K562 (cell line): ENCODE measurements at regions not wholly inside any gene's neighbourhood (a gene's known extent, or its start where the extent isn't known, plus 50 kb on each side); places are given as distances from the start of the nearest gene placed in this dataset.

Experiments
- ATAC-seq: fragments of 200-7000 bp; cut with Tn5 transposase; 3 replicates; pipeline ENCODE4 v1.9.1; 2020; ENCODE audit warnings: moderate library complexity
- BruUV-seq: library from RNA; stranded (reverse); fragments of 400-500 nt; replicated peaks from 2 replicates; lab custom pipeline; 2021; lab: Mats Ljungman, UMichigan
- CTCF ChIA-PET: fragments of 300-600 bp; formaldehyde crosslinking; extraction: SDS; loops from one replicate; lab custom pipeline; 2021; ENCODE audit warnings: low intra/inter-chr PET ratio; lab: Yijun Ruan, JAX
- POLR2A ChIA-PET: fragments of 300-600, 350-650 bp; sonication (Branson Sonifier 250); formaldehyde crosslinking; extraction: SDS; loops from one replicate; lab custom pipeline; 2021; ENCODE audit warnings: antibody characterized with exemption, inconsistent platforms; lab: Yijun Ruan, JAX
- DNase-seq, 4 experiments: peaks; one replicate each; pipeline versions ENCODE4 v3.0.0 to v3.0.0-alpha.2; 2011 to 2018; ENCODE audit warnings: low spot score in 3 of 4, mixed read lengths in 3 of 4; ENCODE audit errors: extremely low read depth in 1 of 4
- FAIRE-seq: peaks from 2 replicates; lab custom pipeline; 2011; peaks lifted over from hg19 to GRCh38; lab: Jason Lieb, UNC
- H2AFZ ChIP-seq: 2 replicates; pipeline ENCODE4 v1.6.0; 2011; ENCODE audit warnings: low read depth, low read length, control low read depth, inconsistent platforms
- H3K27ac ChIP-seq: fragments of 200-600 bp; 3 replicates; pipeline ENCODE4 v1.8.0; 2011; ENCODE audit warnings: low read depth, mild to moderate bottlenecking, control low read depth, inconsistent platforms, low read length, moderate library complexity, mixed read lengths; ENCODE audit errors: extremely low read depth
- H3K27me3 ChIP-seq, 2 experiments: fragments of 300-600 bp in 1 of 2; 2 replicates in 1 of 2; 3 replicates in 1 of 2; pipeline versions ENCODE4 v1.6.0 to v1.8.0; 2011; ENCODE audit warnings: inconsistent platforms in 2 of 2, low read length in 2 of 2, mild to moderate bottlenecking in 1 of 2, mixed read lengths in 1 of 2, moderate library complexity in 1 of 2; ENCODE audit not compliant: control insufficient read depth in 2 of 2, insufficient read depth in 2 of 2
- H3K36me3 ChIP-seq: fragments of 300-600 bp; 3 replicates; pipeline ENCODE4 v1.8.0; 2011; ENCODE audit warnings: mild to moderate bottlenecking, low read length, inconsistent platforms; ENCODE audit not compliant: control insufficient read depth, insufficient read depth
- H3K4me1 ChIP-seq, 2 experiments: fragments of 200-600 bp in 1 of 2; replicated peaks in 1 of 2; 2 replicates in 1 of 2; 3 replicates in 1 of 2; pipeline versions ENCODE4 v1.5.1 to v1.8.0; 2011; ENCODE audit warnings: inconsistent platforms in 2 of 2, low read length in 2 of 2, mild to moderate bottlenecking in 1 of 2, mixed read lengths in 1 of 2, moderate library complexity in 1 of 2; ENCODE audit not compliant: control insufficient read depth in 2 of 2, insufficient read depth in 2 of 2
- H3K4me2 ChIP-seq: 2 replicates; pipeline ENCODE4 v1.6.1; 2011; ENCODE audit warnings: low read length, control low read depth, inconsistent platforms, mixed read lengths; ENCODE audit not compliant: insufficient read depth
- H3K4me3 ChIP-seq: fragments of 200-600 bp; sonication (generic), shearing (Covaris generic); 2 replicates; pipeline ENCODE4 v1.5.1; 2016; ENCODE audit warnings: control low read depth, inconsistent platforms
- H3K79me2 ChIP-seq: fragments of 200-600 bp; 3 replicates; pipeline ENCODE4 v1.8.0; 2011; ENCODE audit warnings: low read length, inconsistent platforms; ENCODE audit not compliant: control insufficient read depth, insufficient read depth
- H3K9ac ChIP-seq, 2 experiments: 2 replicates each; pipeline versions ENCODE4 v1.6.0 to v1.6.1; 2011; ENCODE audit warnings: low read depth in 2 of 2, low read length in 2 of 2, control low read depth in 1 of 2, inconsistent platforms in 1 of 2, mild to moderate bottlenecking in 1 of 2, mixed read lengths in 1 of 2; ENCODE audit not compliant: insufficient read depth in 1 of 2
- H3K9me1 ChIP-seq: one replicate; pipeline ENCODE4 v1.6.0; 2011; ENCODE audit warnings: inconsistent platforms, mild to moderate bottlenecking, low read length, moderate library complexity; ENCODE audit not compliant: control insufficient read depth, insufficient read depth
- H3K9me3 ChIP-seq: replicated peaks from 2 replicates; pipeline ENCODE4 v1.5.1; 2011; ENCODE audit warnings: low read depth, low read length, inconsistent platforms; ENCODE audit not compliant: control insufficient read depth, insufficient read depth
- H4K20me1 ChIP-seq: replicated peaks from 2 replicates; pipeline ENCODE4 v1.6.1; 2011; ENCODE audit warnings: low read length, inconsistent platforms, mixed read lengths; ENCODE audit not compliant: control insufficient read depth, insufficient read depth
- BRF1 ChIP-seq: IDR thresholded peaks from 3 replicates; pipeline ENCODE4 v1.6.1; 2011; ENCODE audit warnings: borderline replicate concordance, mild to moderate bottlenecking; ENCODE audit not compliant: insufficient read length; ENCODE audit errors: extremely low read depth
- IRF9 ChIP-seq: fragments of 450-650 bp; IDR thresholded peaks from 2 replicates; pipeline ENCODE4 v1.6.1; 2016; ENCODE audit warnings: missing biosample characterization, missing genetic modification characterization
- KAT7 ChIP-seq: sonication (generic); formaldehyde crosslinking; IDR thresholded peaks from 2 replicates; pipeline ENCODE4 v1.8.0; 2022; ENCODE audit warnings: missing genetic modification reagents, mild to moderate bottlenecking, borderline replicate concordance
- KAT8 ChIP-seq: fragments of 450-650 bp; IDR thresholded peaks from 2 replicates; pipeline ENCODE4 v1.6.1; 2016; ENCODE audit warnings: low read depth, mild to moderate bottlenecking
- KLF10 ChIP-seq: fragments of 250-450 bp; sonication (Bioruptor Pico); IDR thresholded peaks from 2 replicates; pipeline ENCODE4 v1.6.1; 2021; ENCODE audit warnings: matching md5 sums
- NEUROD1 ChIP-seq: fragments of 150-350 bp; IDR thresholded peaks from 2 replicates; pipeline ENCODE4 v1.6.1; 2014; ENCODE audit warnings: borderline replicate concordance, low read length, low read depth; ENCODE audit not compliant: partially characterized antibody
- PCBP1 ChIP-seq: fragments of 200-400 bp; formaldehyde crosslinking; IDR thresholded peaks from 2 replicates; pipeline ENCODE4 v1.6.1; 2018; ENCODE audit warnings: mild to moderate bottlenecking, low read depth, low read length; ENCODE audit not compliant: poor library complexity, severe bottlenecking
- PREB ChIP-seq: sonication (generic); formaldehyde crosslinking; IDR thresholded peaks from 2 replicates; pipeline ENCODE4 v1.8.1; 2023; ENCODE audit warnings: mild to moderate bottlenecking, missing genetic modification reagents
- PRPF4 ChIP-seq: fragments of 200-400 bp; formaldehyde crosslinking; IDR thresholded peaks from one replicate; pipeline ENCODE4 v1.6.1; 2017; ENCODE audit warnings: low read length, low read depth, mild to moderate bottlenecking; ENCODE audit not compliant: insufficient read depth, poor library complexity, severe bottlenecking
- SMAD1 ChIP-seq: fragments of 150-350 bp; IDR thresholded peaks from 2 replicates; pipeline ENCODE4 v1.6.1; 2014; ENCODE audit warnings: low read length, low read depth; ENCODE audit not compliant: partially characterized antibody
- SMAD3 ChIP-seq: fragments of 450-650 bp; formaldehyde crosslinking; conservative IDR thresholded peaks from 2 replicates; pipeline ENCODE4 v1.4.0; 2020; ENCODE audit warnings: mild to moderate bottlenecking
- SP2 ChIP-seq: IDR thresholded peaks from 2 replicates; pipeline ENCODE4 v1.6.1; 2011; ENCODE audit warnings: mild to moderate bottlenecking, low read depth, low read length, moderate library complexity; ENCODE audit not compliant: poor library complexity, severe bottlenecking; ENCODE audit errors: extremely low read depth
- TRIM28 ChIP-seq: fragments of 450-650 bp; IDR thresholded peaks from 2 replicates; pipeline ENCODE4 v1.6.1; 2017
- ZFP1 ChIP-seq: fragments of 450-650 bp; formaldehyde crosslinking; IDR thresholded peaks from 2 replicates; pipeline ENCODE4 v1.4.0; 2020; ENCODE audit warnings: mild to moderate bottlenecking, mixed read lengths
- WGBS: fragments of 100-300 bp; shearing (Covaris generic); methylation state at CpG from one replicate; pipeline ENCODE4 v1.1.6; 2016; ENCODE audit warnings: low coverage, mixed read lengths; ENCODE audit not compliant: insufficient coverage; ENCODE audit errors: missing lambda C conversion rate; 5-methylcytosine and 5-hydroxymethylcytosine counted together
- in situ Hi-C: fragments of 300-500 bp; cut with MboI; formaldehyde crosslinking; loops from 4 replicates; pipeline ENCODE4 v1.15.0; 2018; ENCODE audit warnings: inconsistent platforms, mixed read lengths
- intact Hi-C: fragments of 100-400 bp; cut with micrococcal nuclease; formaldehyde crosslinking; loops from 2 replicates; pipeline ENCODE4 v1.14.2; 2022

- Histone ChIP-seq H3K79me2 (no peaks in the 10 kb centered on the region), H3K27ac (no peak overlapping the region), H3K36me3 (no peaks in the 10 kb centered on the region), H3K9me1 (no peaks in the 10 kb centered on the region), H4K20me1 (no peaks in the 10 kb centered on the region), H3K4me2 (no peak overlapping the region), H3K4me3 (no peak overlapping the region), H2AFZ (no peak overlapping the region), H3K9me3 (no peaks in the 10 kb centered on the region), H3K9ac (no peak overlapping the region), H3K27me3 (peaks cover 0 to 1% of the 10 kb centered on the region in 2 experiments; a peak in 1 of 5 replicates), H3K4me1 (no peaks in the 10 kb centered on the region)
- no peak for FAIRE-seq
- ChIA-PET POLR2A (no interaction called here), CTCF (no interaction called here)
- 1% methylated on average over 12 of the region's 12 CpGs for WGBS
- no peak for ATAC-seq
- DNase-seq = no peak
- BruUV-seq = no TSS peak
- intact Hi-C loops = no loop called here
- in situ Hi-C loops = no loop called here
- TF ChIP-seq KAT8 = no peak
- no peak for TF ChIP-seq SMAD1
- TF ChIP-seq NEUROD1 = no peak
- no peak for TF ChIP-seq KAT7 (CRISPR knock-in tag)
- TF ChIP-seq KLF10 (CRISPR knock-in tag) = no peak
- TF ChIP-seq SMAD3 (CRISPR knock-in tag) = no peak
- TF ChIP-seq TRIM28 = no peak
Measured at GRCh38 chr3:187958432-187959003, 195.4 kb upstream of the LPP start.

GRCh38 chr3:187960820-187961219 is 193.1 kb upstream of the LPP start:
- H2AFZ ChIP-seq = no peak overlapping the region
- intact Hi-C loops (no loop called here), in situ Hi-C loops (no loop called here)
- no peak for DNase-seq
- CTCF ChIA-PET = no interaction called here
- 0% methylated on average over 2 of the region's 2 CpGs for WGBS
- no peaks in the 10 kb centered on the region for H3K36me3 ChIP-seq
- ATAC-seq = no peak
- H3K27ac ChIP-seq = no peak overlapping the region
- H3K4me1 ChIP-seq = no peaks in the 10 kb centered on the region
- no peak overlapping the region for H3K4me3 ChIP-seq
- POLR2A ChIA-PET = interaction anchor here (1.2 kb wide), 1 partner anchor 25 kb away, joined by 3 read pairs; no protein-coding TSS in a partner anchor
- H3K9me3 ChIP-seq = no peaks in the 10 kb centered on the region
- no peak overlapping the region for H3K9ac ChIP-seq
- no peaks in the 10 kb centered on the region for H3K79me2 ChIP-seq
- no peaks in the 10 kb centered on the region; a peak in 1 of 5 replicates for H3K27me3 ChIP-seq
- H4K20me1 ChIP-seq = no peaks in the 10 kb centered on the region
- H3K9me1 ChIP-seq = no peaks in the 10 kb centered on the region
- no peak for FAIRE-seq
- no TSS peak for BruUV-seq
- no peak overlapping the region for H3K4me2 ChIP-seq
- TF ChIP-seq PCBP1 = no peak
- no peak for TF ChIP-seq PREB (CRISPR knock-in tag)
- no peak for TF ChIP-seq PRPF4
- TF ChIP-seq BRF1 = no peak
- no peak for TF ChIP-seq ZFP1 (CRISPR knock-in tag)
- TF ChIP-seq IRF9 (tag) = no peak
- no peak for TF ChIP-seq SP2
- TF ChIP-seq KAT7 (CRISPR knock-in tag) = no peak
